Gastrocnemius medialis (tissue), 4 donors: ENCODE measurements at regions not wholly inside any gene's neighbourhood (a gene's known extent, or its start where the extent isn't known, plus 50 kb on each side); places are given as distances from the start of the nearest gene placed in this dataset.

Experiments used
- CTCF ChIP-seq, 5 experiments: fragments of 450-650 bp in 3 of 5; fragments of 200-600 bp in 2 of 5; sonication (generic) in 2 of 5; IDR thresholded peaks in 4 of 5; conservative IDR thresholded peaks in 1 of 5; 1 replicate in 4 of 5; 2 replicates in 1 of 5; pipeline ENCODE4 v1.5.1; 2016 to 2019; ENCODE audit warnings: antibody characterized with exemption in 5 of 5, mild to moderate bottlenecking in 3 of 5, moderate library complexity in 3 of 5
- POLR2A ChIP-seq, 2 donors: fragments of 450-650 bp; IDR thresholded peaks; one replicate each; pipeline ENCODE4 v1.6.1; 2017; ENCODE audit warnings: antibody characterized with exemption in 2 of 2, mild to moderate bottlenecking in 2 of 2, moderate library complexity in 2 of 2

- TF ChIP-seq CTCF (IDR thresholded peaks at IDR 0.05 in 4 of 5, conservative IDR thresholded peaks at IDR 0.05 in 1 of 5) = no peak
- no peak for TF ChIP-seq POLR2A (IDR thresholded peaks at IDR 0.05)
Observed at GRCh38 chr10:107727767-107728317, 563.3 kb upstream of the SORCS1 start.
